NB4 (cell line): ENCODE measurements at regions not wholly inside any gene's neighbourhood (a gene's known extent, or its start where the extent isn't known, plus 50 kb on each side); places are given as distances from the start of the nearest gene placed in this dataset.

Experiments used
- POLR2A ChIP-seq: IDR thresholded peaks from 2 replicates; pipeline ENCODE4 v1.6.1; 2011; ENCODE audit warnings: mild to moderate bottlenecking; ENCODE audit not compliant: insufficient read length; ENCODE audit errors: extremely low read depth
- TF ChIP-seq, protein P1 (sequence below): IDR thresholded peaks from 2 replicates; pipeline ENCODE4 v1.6.1; 2011; ENCODE audit warnings: low read depth, low read length
- TF ChIP-seq, protein P2 (sequence below): IDR thresholded peaks from one replicate; pipeline ENCODE4 v1.5.1; 2012; ENCODE audit warnings: low read depth, low read length

DNA sequence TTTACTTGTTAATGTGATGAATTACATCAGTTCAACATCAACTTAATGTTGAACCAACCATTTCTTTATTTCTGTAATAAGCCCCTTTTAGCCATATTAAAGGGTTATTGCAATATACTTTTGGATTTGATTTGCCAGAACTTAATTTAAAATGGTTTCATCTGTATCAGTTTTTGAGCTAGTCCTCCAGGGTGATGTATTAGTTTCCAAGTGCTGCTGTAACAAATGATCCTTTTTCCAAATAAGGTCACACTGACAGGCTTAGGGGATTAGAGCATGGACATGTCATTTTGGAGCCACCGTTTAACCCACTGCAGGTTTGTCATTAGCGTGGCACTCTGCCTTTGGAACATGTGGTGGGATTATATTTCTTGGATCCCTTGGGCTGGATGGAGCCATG, 244.8 kb upstream of the PLPP4 start:
- TF ChIP-seq, protein P1, sequence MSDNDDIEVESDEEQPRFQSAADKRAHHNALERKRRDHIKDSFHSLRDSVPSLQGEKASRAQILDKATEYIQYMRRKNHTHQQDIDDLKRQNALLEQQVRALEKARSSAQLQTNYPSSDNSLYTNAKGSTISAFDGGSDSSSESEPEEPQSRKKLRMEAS: no peak
- TF ChIP-seq, protein P2, sequence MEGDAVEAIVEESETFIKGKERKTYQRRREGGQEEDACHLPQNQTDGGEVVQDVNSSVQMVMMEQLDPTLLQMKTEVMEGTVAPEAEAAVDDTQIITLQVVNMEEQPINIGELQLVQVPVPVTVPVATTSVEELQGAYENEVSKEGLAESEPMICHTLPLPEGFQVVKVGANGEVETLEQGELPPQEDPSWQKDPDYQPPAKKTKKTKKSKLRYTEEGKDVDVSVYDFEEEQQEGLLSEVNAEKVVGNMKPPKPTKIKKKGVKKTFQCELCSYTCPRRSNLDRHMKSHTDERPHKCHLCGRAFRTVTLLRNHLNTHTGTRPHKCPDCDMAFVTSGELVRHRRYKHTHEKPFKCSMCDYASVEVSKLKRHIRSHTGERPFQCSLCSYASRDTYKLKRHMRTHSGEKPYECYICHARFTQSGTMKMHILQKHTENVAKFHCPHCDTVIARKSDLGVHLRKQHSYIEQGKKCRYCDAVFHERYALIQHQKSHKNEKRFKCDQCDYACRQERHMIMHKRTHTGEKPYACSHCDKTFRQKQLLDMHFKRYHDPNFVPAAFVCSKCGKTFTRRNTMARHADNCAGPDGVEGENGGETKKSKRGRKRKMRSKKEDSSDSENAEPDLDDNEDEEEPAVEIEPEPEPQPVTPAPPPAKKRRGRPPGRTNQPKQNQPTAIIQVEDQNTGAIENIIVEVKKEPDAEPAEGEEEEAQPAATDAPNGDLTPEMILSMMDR: no peak
- no peak for TF ChIP-seq POLR2A
